ENCODE measurements at regions not wholly inside any gene's neighbourhood (a gene's known extent, or its start where the extent isn't known, plus 50 kb on each side); places are given as distances from the start of the nearest gene placed in this dataset.

DNA sequence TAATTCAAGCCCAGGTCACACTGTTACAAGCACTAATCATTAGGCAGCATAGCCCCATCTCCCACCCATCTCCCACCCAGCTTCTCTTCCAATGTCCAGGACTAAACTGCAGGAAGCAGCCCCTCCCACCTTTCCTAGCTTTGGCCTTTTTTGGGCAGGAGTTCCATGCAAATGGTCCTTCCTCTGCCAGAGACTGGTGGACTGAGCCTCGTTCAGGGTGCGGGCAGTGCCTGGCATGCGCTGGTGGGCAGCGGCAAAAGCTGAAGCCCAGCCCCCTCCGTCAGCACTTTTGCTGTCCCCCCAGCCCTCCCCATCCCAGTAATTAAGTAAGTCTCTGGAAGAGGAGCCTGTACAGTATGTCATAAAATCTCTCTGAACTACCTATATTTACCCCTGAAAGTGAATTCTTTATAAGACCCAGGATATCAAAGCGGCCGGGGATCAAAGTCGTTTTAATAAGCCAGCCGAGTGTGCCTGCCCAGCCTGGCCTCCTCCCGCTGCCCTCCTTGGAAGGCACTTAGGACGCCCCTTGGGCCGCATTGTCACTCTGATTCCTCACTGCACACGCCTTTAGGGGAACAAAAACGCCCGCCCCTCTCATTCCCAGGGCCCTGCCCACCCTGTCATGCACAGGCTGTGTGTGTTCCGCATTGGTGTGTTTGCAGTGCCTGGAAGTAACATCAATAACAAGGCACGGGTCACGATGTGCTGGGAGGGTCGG lies 109.9 kb downstream of the IRX5 start:
- TF ChIP-seq SP1 (IDR thresholded peaks at IDR 0.05): no peak
- TF ChIP-seq ZNF384 (IDR thresholded peaks at IDR 0.05): no peak
- TF ChIP-seq L3MBTL2 (conservative IDR thresholded peaks at IDR 0.05): no peak
- no peak for TF ChIP-seq FOXM1 (IDR thresholded peaks at IDR 0.05; ENCODE audit: borderline replicate concordance)
- no peak for TF ChIP-seq HDGF (IDR thresholded peaks at IDR 0.05; ENCODE audit: borderline replicate concordance)
- TF ChIP-seq BHLHE40 (IDR thresholded peaks at IDR 0.05; ENCODE audit: borderline replicate concordance): no peak
- no peak for TF ChIP-seq LEF1 (IDR thresholded peaks at IDR 0.05; ENCODE audit: borderline replicate concordance)
- no peak for TF ChIP-seq FOXK2 (IDR thresholded peaks at IDR 0.05)
- no peak for TF ChIP-seq ELF4 (IDR thresholded peaks at IDR 0.05)
- DNase-seq (ENCODE audit: extremely low spot score): no peak
- ChIA-PET CTCF (interaction anchor here (0.8 to 1.3 kb wide), 2 partner anchors 8 to 10 kb away, joined by 3 to 4 read pairs; no protein-coding TSS in a partner anchor), POLR2A (no interaction called here)

- DNase-seq (ENCODE audit: extremely low spot score): no peak
- TF ChIP-seq ZNF384 (IDR thresholded peaks at IDR 0.05): no peak
- TF ChIP-seq HDGF (IDR thresholded peaks at IDR 0.05; ENCODE audit: borderline replicate concordance): no peak
- no peak for TF ChIP-seq LEF1 (IDR thresholded peaks at IDR 0.05; ENCODE audit: borderline replicate concordance)
- no peak for TF ChIP-seq L3MBTL2 (conservative IDR thresholded peaks at IDR 0.05)
- TF ChIP-seq BHLHE40 (IDR thresholded peaks at IDR 0.05; ENCODE audit: borderline replicate concordance): no peak
- no peak for TF ChIP-seq FOXK2 (IDR thresholded peaks at IDR 0.05)
- TF ChIP-seq NFRKB (IDR thresholded peaks at IDR 0.05): no peak
- no peak for TF ChIP-seq FOXM1 (IDR thresholded peaks at IDR 0.05; ENCODE audit: borderline replicate concordance)
- TF ChIP-seq ARNT (IDR thresholded peaks at IDR 0.05): no peak
- no peak for TF ChIP-seq TARDBP (IDR thresholded peaks at IDR 0.05)
- TF ChIP-seq CTBP1 (IDR thresholded peaks at IDR 0.05; ENCODE audit: borderline replicate concordance): no peak
- no peak for TF ChIP-seq PKNOX1 (IDR thresholded peaks at IDR 0.05)
- POLR2A ChIA-PET: interaction anchor here (1.6 kb wide), 1 partner anchor 111 kb away, joined by 5 read pairs; the partner anchor contains the start of gene IRX5
- CTCF ChIA-PET: interaction anchor here (0.8 to 1.3 kb wide), 2 partner anchors 9 to 11 kb away, joined by 3 to 4 read pairs; no protein-coding TSS in a partner anchor
Measured at GRCh38 chr16:55041540-55042234, 111.0 kb downstream of the IRX5 start.

DNA sequence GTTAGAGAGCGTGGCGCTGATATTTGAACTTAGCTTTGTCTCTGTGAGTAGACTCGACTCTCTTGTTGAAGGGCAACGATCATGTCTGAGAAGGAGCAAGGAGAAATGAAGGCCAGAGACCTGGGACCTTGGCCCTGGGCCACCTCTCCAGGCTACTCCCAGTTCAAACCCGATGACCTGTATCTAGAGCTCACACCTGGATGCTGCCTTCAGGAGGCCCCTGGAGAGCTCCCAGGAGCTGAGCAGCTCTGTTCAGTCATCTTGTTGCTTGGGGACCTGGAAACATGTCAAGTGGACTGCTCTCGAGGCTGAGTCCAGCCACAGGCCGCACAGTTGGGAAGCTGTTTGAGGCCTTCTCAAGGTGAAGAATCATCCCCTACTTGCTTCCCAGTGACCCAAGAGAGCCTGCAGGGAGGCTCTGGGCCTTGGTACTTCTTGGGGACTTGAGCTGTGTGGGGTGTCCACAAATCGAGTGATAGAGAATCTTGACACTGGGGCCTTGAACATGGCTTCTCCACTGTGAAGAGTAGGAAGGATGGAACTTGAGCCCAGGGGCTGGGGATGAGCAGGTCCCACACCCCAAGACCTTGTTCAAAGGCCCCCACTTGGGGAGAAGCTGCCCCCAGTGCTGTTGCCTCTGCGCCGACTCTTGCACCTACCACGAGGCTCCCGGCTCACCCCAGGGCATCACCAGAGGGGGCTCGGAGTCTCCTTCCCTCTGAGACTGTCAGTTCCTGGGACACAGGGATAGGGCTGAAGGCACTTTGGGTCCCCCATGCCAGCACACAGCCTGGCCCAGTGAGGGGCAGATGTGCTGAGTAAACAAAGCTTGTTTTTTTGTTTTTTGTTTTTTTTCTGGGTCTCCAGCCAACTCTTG lies 112.1 kb downstream of the IRX5 start:
- ChIA-PET POLR2A (interaction anchor here (1.6 kb wide), 1 partner anchor 112 kb away, joined by 5 read pairs; the partner anchor contains the start of gene IRX5), CTCF (interaction anchor here (0.7 to 2.7 kb wide), 2 partner anchors 7 to 256 kb away, joined by 3 to 10 read pairs; no protein-coding TSS in a partner anchor)
- no peak for DNase-seq (ENCODE audit: extremely low spot score)
- TF ChIP-seq LEF1 (IDR thresholded peaks at IDR 0.05; ENCODE audit: borderline replicate concordance) (no peak), CTBP1 (IDR thresholded peaks at IDR 0.05; ENCODE audit: borderline replicate concordance) (no peak), ELF4 (IDR thresholded peaks at IDR 0.05) (no peak), SUZ12 (IDR thresholded peaks at IDR 0.05) (no peak), FOXK2 (IDR thresholded peaks at IDR 0.05) (no peak), HDGF (IDR thresholded peaks at IDR 0.05; ENCODE audit: borderline replicate concordance) (no peak), PKNOX1 (IDR thresholded peaks at IDR 0.05) (no peak), L3MBTL2 (conservative IDR thresholded peaks at IDR 0.05) (no peak), NFRKB (IDR thresholded peaks at IDR 0.05) (no peak), BHLHE40 (IDR thresholded peaks at IDR 0.05; ENCODE audit: borderline replicate concordance) (no peak), TARDBP (IDR thresholded peaks at IDR 0.05) (no peak), ZNF384 (IDR thresholded peaks at IDR 0.05) (no peak), FOXM1 (IDR thresholded peaks at IDR 0.05; ENCODE audit: borderline replicate concordance) (no peak), FOXA1 (IDR thresholded peaks at IDR 0.05) (no peak), SP1 (IDR thresholded peaks at IDR 0.05) (no peak), ARNT (IDR thresholded peaks at IDR 0.05) (no peak)

DNA sequence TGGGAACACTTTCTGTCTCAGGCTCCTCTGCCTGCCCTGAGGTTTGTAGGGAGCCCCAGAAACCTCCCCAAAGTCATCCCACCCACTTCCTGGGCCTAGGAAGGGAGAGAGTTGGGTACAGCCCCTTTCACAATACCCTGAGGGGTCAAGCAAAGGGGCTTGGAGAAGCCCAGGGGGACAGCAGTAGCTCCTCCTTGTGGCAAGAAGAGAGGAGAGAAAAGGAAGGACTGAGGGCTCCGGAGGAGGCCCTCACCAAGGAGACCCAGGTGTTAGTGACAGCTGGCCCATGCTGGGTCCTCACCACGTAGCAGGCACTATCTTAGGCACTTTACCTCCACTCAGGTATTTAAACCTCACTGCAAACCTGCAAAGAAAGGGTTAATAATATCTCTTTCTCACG lies 112.8 kb downstream of the IRX5 start:
- CTCF ChIA-PET: interaction anchor here (2.7 kb wide), 1 partner anchor 8 kb away, joined by 10 read pairs; no protein-coding TSS in a partner anchor
- DNase-seq (ENCODE audit: extremely low spot score): no peak
- POLR2A ChIA-PET: interaction anchor here (1.6 kb wide), 1 partner anchor 113 kb away, joined by 5 read pairs; the partner anchor contains the start of gene IRX5
- TF ChIP-seq ARNT (IDR thresholded peaks at IDR 0.05) (no peak), CTBP1 (IDR thresholded peaks at IDR 0.05; ENCODE audit: borderline replicate concordance) (no peak)

DNA sequence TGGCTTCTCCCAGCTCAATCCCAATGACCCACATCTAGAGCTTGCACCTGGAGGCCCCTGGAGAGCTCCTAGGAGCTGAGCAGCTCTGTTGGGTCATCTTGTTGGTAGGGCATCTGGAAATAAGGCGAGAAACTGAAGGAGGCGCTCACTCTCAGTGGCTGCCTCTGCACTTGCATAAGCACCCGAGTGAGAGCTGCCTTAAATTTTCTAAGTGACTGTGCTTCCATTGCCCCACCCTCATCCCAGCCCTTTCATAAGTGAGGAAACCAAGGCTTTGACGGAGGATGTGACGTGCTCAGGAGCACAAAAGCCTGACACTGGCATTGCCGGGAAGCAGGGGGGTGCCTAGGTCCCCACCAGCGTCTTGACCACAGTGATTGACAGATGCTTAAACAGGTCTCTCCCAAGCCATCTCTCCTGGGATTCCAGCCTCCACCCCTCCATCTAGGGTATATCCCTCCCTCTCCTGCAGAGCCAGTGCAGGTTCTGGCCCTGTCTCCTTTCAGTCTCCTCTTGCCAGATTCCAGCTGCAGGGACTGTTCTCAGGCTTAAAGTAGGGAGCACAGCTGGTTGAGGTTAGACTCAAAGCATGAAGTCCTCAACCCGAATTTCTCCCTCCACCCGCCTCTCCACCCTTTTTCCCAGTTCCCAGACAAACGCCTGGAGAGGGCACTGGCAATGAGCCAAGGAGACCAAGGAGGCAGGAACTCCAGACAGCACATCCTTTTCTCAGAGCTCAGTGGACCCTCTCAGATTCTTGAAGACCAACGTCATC lies 113.7 kb downstream of the IRX5 start:
- no peak for DNase-seq (ENCODE audit: extremely low spot score)
- ChIA-PET CTCF (interaction anchor here (2.7 kb wide), 1 partner anchor 9 kb away, joined by 10 read pairs; no protein-coding TSS in a partner anchor), POLR2A (no interaction called here)
- TF ChIP-seq NFRKB (IDR thresholded peaks at IDR 0.05) (no peak), SUZ12 (IDR thresholded peaks at IDR 0.05) (no peak), LEF1 (IDR thresholded peaks at IDR 0.05; ENCODE audit: borderline replicate concordance) (no peak), ZNF384 (IDR thresholded peaks at IDR 0.05) (no peak), PKNOX1 (IDR thresholded peaks at IDR 0.05) (no peak), L3MBTL2 (conservative IDR thresholded peaks at IDR 0.05) (no peak), ARNT (IDR thresholded peaks at IDR 0.05) (no peak), FOXA1 (IDR thresholded peaks at IDR 0.05) (no peak), ELF4 (IDR thresholded peaks at IDR 0.05) (no peak), SP1 (IDR thresholded peaks at IDR 0.05) (no peak), HDGF (IDR thresholded peaks at IDR 0.05; ENCODE audit: borderline replicate concordance) (no peak), FOXM1 (IDR thresholded peaks at IDR 0.05; ENCODE audit: borderline replicate concordance) (no peak), FOXK2 (IDR thresholded peaks at IDR 0.05) (no peak), TARDBP (IDR thresholded peaks at IDR 0.05) (no peak), CTBP1 (IDR thresholded peaks at IDR 0.05; ENCODE audit: borderline replicate concordance) (no peak), BHLHE40 (IDR thresholded peaks at IDR 0.05; ENCODE audit: borderline replicate concordance) (no peak)

All from HEK293T (cell line).